Astrocyte (in vitro differentiated cells and primary cell): ENCODE measurements at regions not wholly inside any gene's neighbourhood (a gene's known extent, or its start where the extent isn't known, plus 50 kb on each side); places are given as distances from the start of the nearest gene placed in this dataset.

Experiments
- DNase-seq: peaks from one replicate; pipeline ENCODE4 v3.0.0-alpha.2; 2010; ENCODE audit warnings: low read depth
- FAIRE-seq: peaks from 2 replicates; lab custom pipeline; 2011; peaks lifted over from hg19 to GRCh38; lab: Jason Lieb, UNC
- H2AFZ ChIP-seq: 2 replicates; pipeline ENCODE4 v1.6.0; 2012; ENCODE audit warnings: low read depth, low read length, inconsistent platforms
- H3K27ac ChIP-seq: 2 replicates; pipeline ENCODE4 v1.5.1; 2011; ENCODE audit warnings: low read depth, low read length, inconsistent platforms
- H3K27me3 ChIP-seq: 2 replicates; pipeline ENCODE4 v1.6.0; 2011; ENCODE audit warnings: low read length, inconsistent platforms; ENCODE audit not compliant: insufficient read depth
- H3K36me3 ChIP-seq: 2 replicates; pipeline ENCODE4 v1.5.1; 2011; ENCODE audit warnings: low read length, inconsistent platforms; ENCODE audit not compliant: insufficient read depth
- H3K4me1 ChIP-seq: 2 replicates; pipeline ENCODE4 v1.5.1; 2011; ENCODE audit warnings: low read length, inconsistent platforms; ENCODE audit not compliant: insufficient read depth
- H3K4me2 ChIP-seq: 2 replicates; pipeline ENCODE4 v1.6.0; 2012; ENCODE audit warnings: low read length, inconsistent platforms
- H3K4me3 ChIP-seq: 2 replicates; pipeline ENCODE4 v1.5.1; 2011; ENCODE audit warnings: low read depth, mild to moderate bottlenecking, low read length, inconsistent platforms; ENCODE audit not compliant: insufficient read depth
- H3K79me2 ChIP-seq: 2 replicates; pipeline ENCODE4 v1.6.0; 2012; ENCODE audit warnings: mild to moderate bottlenecking, low read length, inconsistent platforms; ENCODE audit not compliant: insufficient read depth
- H3K9ac ChIP-seq: 2 replicates; pipeline ENCODE4 v1.6.0; 2012; ENCODE audit warnings: mild to moderate bottlenecking, low read length, inconsistent platforms
- H3K9me3 ChIP-seq: 2 replicates; pipeline ENCODE4 v1.5.1; 2012; ENCODE audit warnings: low read depth, mild to moderate bottlenecking, low read length, inconsistent platforms; ENCODE audit not compliant: insufficient read depth
- H4K20me1 ChIP-seq: 2 replicates; pipeline ENCODE4 v1.6.0; 2012; ENCODE audit warnings: low read length, inconsistent platforms; ENCODE audit not compliant: insufficient read depth
- H3K27ac Mint-ChIP-seq: one replicate; pipeline ENCODE4 v1.8.0; 2021; ENCODE audit warnings: mild to moderate bottlenecking, mixed read lengths; ENCODE audit not compliant: unreplicated experiment
- H3K27me3 Mint-ChIP-seq: one replicate; pipeline ENCODE4 v1.8.0; 2021; ENCODE audit warnings: low read depth, mixed read lengths; ENCODE audit not compliant: unreplicated experiment
- H3K36me3 Mint-ChIP-seq: one replicate; pipeline ENCODE4 v1.8.0; 2021; ENCODE audit warnings: low read depth, mixed read lengths; ENCODE audit not compliant: unreplicated experiment
- H3K4me1 Mint-ChIP-seq: one replicate; pipeline ENCODE4 v1.8.0; 2021; ENCODE audit warnings: low read depth, mixed read lengths; ENCODE audit not compliant: unreplicated experiment
- H3K4me3 Mint-ChIP-seq: one replicate; pipeline ENCODE4 v1.8.0; 2021; ENCODE audit warnings: mild to moderate bottlenecking, moderate library complexity, mixed read lengths; ENCODE audit not compliant: unreplicated experiment
- H3K9me3 Mint-ChIP-seq: one replicate; pipeline ENCODE4 v1.8.0; 2021; ENCODE audit warnings: mild to moderate bottlenecking, mixed read lengths; ENCODE audit not compliant: unreplicated experiment
- EZH2 ChIP-seq: IDR thresholded peaks from 2 replicates; pipeline ENCODE4 v1.6.1; 2012; ENCODE audit warnings: mild to moderate bottlenecking, low read length, inconsistent platforms; ENCODE audit not compliant: insufficient read depth
- TF ChIP-seq, protein P1 (sequence below): IDR thresholded peaks from 2 replicates; pipeline ENCODE4 v1.5.1; 2011; ENCODE audit warnings: low read depth, mild to moderate bottlenecking, inconsistent platforms, low read length, moderate library complexity; ENCODE audit not compliant: insufficient read depth

DNA sequence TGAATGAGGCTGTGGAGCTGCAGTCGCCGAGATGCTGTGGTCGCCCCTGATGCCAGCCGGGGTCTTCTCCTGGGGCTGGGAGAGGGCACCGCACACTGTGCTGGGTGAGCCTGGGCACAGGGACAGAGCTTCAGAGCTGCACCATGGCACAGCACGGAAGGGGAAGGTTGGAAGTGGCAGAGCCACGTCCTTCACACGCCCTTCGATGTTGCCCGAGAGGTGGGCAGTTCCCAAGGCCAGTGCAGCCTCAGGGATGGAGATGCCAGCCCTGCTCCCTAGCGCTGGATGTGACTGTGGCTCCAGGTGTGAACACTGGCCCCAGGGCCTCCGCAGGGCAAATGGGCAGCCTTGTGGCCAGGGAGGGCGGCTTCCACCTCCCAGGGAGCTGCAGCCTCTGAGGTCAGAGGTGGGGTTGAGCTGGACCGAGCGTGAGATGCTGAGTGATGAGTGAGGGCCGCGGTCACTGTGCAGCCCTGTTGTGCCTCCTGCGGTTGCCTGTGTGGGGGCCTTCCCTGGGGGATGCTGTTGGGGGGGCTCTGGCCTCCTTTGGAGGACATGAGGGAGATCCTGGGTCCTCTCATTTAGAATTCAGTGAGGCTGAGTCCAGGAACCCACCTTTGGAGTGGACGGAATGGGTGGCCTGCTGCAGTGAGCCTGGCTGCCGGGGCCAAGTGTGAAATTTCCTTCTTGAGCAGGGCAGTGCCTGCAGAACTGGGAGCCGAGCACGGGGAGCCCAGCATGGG is 1090.0 kb downstream of the BRD1 start:
- Mint-ChIP-seq H3K27ac (no peak overlapping the region), H3K4me1 (no peaks in the 10 kb centered on the region), H3K36me3 (peaks cover 2% of the 10 kb centered on the region), H3K9me3 (no peaks in the 10 kb centered on the region), H3K4me3 (no peak overlapping the region), H3K27me3 (peaks cover 8% of the 10 kb centered on the region)
- Histone ChIP-seq H3K4me3 (no peak overlapping the region), H3K9ac (no peak overlapping the region), H3K27ac (no peak overlapping the region), H3K4me2 (no peak overlapping the region), H4K20me1 (no peaks in the 10 kb centered on the region), H3K4me1 (no peaks in the 10 kb centered on the region), H3K79me2 (no peaks in the 10 kb centered on the region), H2AFZ (no peak overlapping the region), H3K36me3 (no peaks in the 10 kb centered on the region), H3K9me3 (peaks cover 7% of the 10 kb centered on the region), H3K27me3 (no peaks in the 10 kb centered on the region)
- FAIRE-seq: no peak
- TF ChIP-seq, protein P1, sequence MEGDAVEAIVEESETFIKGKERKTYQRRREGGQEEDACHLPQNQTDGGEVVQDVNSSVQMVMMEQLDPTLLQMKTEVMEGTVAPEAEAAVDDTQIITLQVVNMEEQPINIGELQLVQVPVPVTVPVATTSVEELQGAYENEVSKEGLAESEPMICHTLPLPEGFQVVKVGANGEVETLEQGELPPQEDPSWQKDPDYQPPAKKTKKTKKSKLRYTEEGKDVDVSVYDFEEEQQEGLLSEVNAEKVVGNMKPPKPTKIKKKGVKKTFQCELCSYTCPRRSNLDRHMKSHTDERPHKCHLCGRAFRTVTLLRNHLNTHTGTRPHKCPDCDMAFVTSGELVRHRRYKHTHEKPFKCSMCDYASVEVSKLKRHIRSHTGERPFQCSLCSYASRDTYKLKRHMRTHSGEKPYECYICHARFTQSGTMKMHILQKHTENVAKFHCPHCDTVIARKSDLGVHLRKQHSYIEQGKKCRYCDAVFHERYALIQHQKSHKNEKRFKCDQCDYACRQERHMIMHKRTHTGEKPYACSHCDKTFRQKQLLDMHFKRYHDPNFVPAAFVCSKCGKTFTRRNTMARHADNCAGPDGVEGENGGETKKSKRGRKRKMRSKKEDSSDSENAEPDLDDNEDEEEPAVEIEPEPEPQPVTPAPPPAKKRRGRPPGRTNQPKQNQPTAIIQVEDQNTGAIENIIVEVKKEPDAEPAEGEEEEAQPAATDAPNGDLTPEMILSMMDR: no peak
- no peak for TF ChIP-seq EZH2
- DNase-seq: no peak

DNA sequence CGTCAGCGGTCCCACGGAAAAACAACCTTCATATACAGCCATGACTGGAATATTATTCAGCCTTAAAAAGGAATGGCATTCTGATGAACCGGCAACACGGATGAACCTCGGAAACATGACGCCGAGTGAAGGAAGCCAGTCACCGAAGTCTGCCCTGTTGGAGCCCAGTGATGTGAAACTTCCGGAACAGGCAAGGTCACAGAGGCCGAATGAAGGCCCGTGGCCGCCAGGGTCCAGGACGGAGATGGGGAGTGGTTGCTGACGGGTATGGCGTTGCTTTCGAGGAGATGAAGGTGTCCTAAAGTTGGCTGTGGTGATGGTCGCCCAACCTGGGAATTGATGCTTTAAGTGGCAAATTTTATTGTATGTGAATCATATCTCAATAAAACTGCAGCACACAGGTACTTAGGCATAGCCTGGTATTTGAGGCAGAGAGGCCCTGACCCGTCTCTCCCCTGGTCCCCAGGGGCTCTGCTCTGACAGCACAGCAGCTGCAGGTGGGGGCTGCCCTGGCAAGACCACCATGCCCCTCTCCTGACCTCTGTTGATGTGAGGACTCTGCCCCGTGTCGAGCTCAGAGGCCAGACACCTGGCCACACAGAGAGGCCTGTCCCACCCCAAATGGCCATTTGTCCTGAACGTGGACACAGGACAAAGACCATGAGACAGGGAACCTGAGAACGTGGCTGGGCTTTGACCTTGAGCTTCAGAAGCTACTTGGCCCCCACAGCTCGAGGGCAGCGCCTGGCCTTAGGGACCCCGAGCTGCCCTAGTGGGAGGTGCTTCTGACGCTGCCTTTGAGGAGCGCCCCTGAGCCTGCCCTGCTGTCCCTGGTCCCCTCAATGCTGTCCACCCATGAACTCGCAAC is 1090.8 kb downstream of the BRD1 start:
- H2AFZ ChIP-seq: no peak overlapping the region
- H3K4me2 ChIP-seq: no peak overlapping the region
- H3K36me3 ChIP-seq: no peaks in the 10 kb centered on the region
- H3K4me1 ChIP-seq: no peaks in the 10 kb centered on the region
- H3K27me3 ChIP-seq: no peaks in the 10 kb centered on the region
- no peaks in the 10 kb centered on the region for H4K20me1 ChIP-seq
- TF ChIP-seq, protein P1: no peak
- no peak overlapping the region for H3K4me3 ChIP-seq
- no peaks in the 10 kb centered on the region for H3K79me2 ChIP-seq
- H3K27me3 Mint-ChIP-seq: peaks cover 8% of the 10 kb centered on the region
- H3K9me3 ChIP-seq: peaks cover 7% of the 10 kb centered on the region
- DNase-seq (no peak), FAIRE-seq (no peak)
- no peaks in the 10 kb centered on the region for H3K4me1 Mint-ChIP-seq
- H3K27ac Mint-ChIP-seq: no peak overlapping the region
- H3K27ac ChIP-seq: no peak overlapping the region
- no peaks in the 10 kb centered on the region for H3K9me3 Mint-ChIP-seq
- H3K4me3 Mint-ChIP-seq: no peak overlapping the region
- peaks cover 2% of the 10 kb centered on the region for H3K36me3 Mint-ChIP-seq
- no peak overlapping the region for H3K9ac ChIP-seq
